ENCODE measurements at regions not wholly inside any gene's neighbourhood (a gene's known extent, or its start where the extent isn't known, plus 50 kb on each side); places are given as distances from the start of the nearest gene placed in this dataset.

DNA sequence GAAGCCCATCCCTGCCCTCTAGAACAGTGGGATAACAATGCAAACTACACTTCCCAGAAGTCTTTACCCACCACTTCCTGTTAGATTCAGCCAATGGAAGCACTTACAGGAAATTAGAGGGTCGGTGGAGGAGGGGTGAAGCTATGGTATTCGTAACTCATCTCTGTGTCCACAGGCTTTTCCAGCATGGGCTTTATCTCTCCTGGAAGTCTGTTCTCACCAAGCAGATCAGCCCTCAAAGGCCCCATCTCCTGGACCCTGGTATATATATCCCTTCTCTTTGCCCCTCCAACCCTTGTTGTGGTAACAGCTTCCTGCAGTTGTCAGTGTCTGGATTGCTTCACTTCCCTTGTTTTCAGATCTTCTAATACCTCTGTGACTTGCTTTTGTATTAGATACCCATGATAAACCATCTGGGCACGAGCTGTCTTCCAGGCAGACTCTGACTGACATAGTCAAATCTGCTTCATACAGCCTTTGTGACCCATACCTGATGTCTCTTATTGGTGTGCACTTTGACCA is 475.0 kb upstream of the POU3F3 start:
- TF ChIP-seq NANOG (IDR thresholded peaks at IDR 0.05; ENCODE audit: borderline replicate concordance) (no peak), POLR2AphosphoS5 (IDR thresholded peaks at IDR 0.05; ENCODE audit: low read depth) (0 out of 2 replicates have a peak, but pooled peaks have one; percentile 28), EZH2phosphoT487 (IDR thresholded peaks at IDR 0.05; ENCODE audit: unreplicated experiment) (no peak), EZH2 (IDR thresholded peaks at IDR 0.05; ENCODE audit: low read depth, unreplicated experiment) (no peak), JUNB (IDR thresholded peaks at IDR 0.05; ENCODE audit: unreplicated experiment) (no peak), ZNF114 (CRISPR knock-in tag; IDR thresholded peaks at IDR 0.05) (no peak), CREB1 (CRISPR knock-in tag; IDR thresholded peaks at IDR 0.05; ENCODE audit: low read depth) (no peak)
- TF ChIP-seq, protein P1, sequence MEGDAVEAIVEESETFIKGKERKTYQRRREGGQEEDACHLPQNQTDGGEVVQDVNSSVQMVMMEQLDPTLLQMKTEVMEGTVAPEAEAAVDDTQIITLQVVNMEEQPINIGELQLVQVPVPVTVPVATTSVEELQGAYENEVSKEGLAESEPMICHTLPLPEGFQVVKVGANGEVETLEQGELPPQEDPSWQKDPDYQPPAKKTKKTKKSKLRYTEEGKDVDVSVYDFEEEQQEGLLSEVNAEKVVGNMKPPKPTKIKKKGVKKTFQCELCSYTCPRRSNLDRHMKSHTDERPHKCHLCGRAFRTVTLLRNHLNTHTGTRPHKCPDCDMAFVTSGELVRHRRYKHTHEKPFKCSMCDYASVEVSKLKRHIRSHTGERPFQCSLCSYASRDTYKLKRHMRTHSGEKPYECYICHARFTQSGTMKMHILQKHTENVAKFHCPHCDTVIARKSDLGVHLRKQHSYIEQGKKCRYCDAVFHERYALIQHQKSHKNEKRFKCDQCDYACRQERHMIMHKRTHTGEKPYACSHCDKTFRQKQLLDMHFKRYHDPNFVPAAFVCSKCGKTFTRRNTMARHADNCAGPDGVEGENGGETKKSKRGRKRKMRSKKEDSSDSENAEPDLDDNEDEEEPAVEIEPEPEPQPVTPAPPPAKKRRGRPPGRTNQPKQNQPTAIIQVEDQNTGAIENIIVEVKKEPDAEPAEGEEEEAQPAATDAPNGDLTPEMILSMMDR (conservative IDR thresholded peaks at IDR 0.05; ENCODE audit: low read depth in 2 of 2): no peak
- TF ChIP-seq, protein P2, sequence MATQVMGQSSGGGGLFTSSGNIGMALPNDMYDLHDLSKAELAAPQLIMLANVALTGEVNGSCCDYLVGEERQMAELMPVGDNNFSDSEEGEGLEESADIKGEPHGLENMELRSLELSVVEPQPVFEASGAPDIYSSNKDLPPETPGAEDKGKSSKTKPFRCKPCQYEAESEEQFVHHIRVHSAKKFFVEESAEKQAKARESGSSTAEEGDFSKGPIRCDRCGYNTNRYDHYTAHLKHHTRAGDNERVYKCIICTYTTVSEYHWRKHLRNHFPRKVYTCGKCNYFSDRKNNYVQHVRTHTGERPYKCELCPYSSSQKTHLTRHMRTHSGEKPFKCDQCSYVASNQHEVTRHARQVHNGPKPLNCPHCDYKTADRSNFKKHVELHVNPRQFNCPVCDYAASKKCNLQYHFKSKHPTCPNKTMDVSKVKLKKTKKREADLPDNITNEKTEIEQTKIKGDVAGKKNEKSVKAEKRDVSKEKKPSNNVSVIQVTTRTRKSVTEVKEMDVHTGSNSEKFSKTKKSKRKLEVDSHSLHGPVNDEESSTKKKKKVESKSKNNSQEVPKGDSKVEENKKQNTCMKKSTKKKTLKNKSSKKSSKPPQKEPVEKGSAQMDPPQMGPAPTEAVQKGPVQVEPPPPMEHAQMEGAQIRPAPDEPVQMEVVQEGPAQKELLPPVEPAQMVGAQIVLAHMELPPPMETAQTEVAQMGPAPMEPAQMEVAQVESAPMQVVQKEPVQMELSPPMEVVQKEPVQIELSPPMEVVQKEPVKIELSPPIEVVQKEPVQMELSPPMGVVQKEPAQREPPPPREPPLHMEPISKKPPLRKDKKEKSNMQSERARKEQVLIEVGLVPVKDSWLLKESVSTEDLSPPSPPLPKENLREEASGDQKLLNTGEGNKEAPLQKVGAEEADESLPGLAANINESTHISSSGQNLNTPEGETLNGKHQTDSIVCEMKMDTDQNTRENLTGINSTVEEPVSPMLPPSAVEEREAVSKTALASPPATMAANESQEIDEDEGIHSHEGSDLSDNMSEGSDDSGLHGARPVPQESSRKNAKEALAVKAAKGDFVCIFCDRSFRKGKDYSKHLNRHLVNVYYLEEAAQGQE (IDR thresholded peaks at IDR 0.05; ENCODE audit: unreplicated experiment): no peak
- TF ChIP-seq, protein P3, sequence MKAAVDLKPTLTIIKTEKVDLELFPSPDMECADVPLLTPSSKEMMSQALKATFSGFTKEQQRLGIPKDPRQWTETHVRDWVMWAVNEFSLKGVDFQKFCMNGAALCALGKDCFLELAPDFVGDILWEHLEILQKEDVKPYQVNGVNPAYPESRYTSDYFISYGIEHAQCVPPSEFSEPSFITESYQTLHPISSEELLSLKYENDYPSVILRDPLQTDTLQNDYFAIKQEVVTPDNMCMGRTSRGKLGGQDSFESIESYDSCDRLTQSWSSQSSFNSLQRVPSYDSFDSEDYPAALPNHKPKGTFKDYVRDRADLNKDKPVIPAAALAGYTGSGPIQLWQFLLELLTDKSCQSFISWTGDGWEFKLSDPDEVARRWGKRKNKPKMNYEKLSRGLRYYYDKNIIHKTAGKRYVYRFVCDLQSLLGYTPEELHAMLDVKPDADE (IDR thresholded peaks at IDR 0.05): peak; percentile 53; the same call in 1 of the 2 replicates
